SK-N-SH treated with all-trans-retinoic acid at 6 μM for 48 hours (cell line): ENCODE measurements at regions not wholly inside any gene's neighbourhood (a gene's known extent, or its start where the extent isn't known, plus 50 kb on each side); places are given as distances from the start of the nearest gene placed in this dataset.

Source experiments
- ATAC-seq: fragments of 200-7000 bp; cut with Tn5 transposase; 3 replicates; pipeline ENCODE4 v1.9.1; 2020; ENCODE audit warnings: mild to moderate bottlenecking, moderate library complexity
- ARNTL ChIP-seq: fragments of 450-650 bp; formaldehyde crosslinking; IDR thresholded peaks from 2 replicates; pipeline ENCODE4 v1.5.0; 2020; ENCODE audit warnings: low read depth, mild to moderate bottlenecking, moderate library complexity, borderline replicate concordance
- CSDC2 ChIP-seq: fragments of 250-450 bp; sonication (Bioruptor Pico); IDR thresholded peaks from 2 replicates; pipeline ENCODE4 v1.5.0; 2020; ENCODE audit warnings: mild to moderate bottlenecking, moderate library complexity
- ESRRG ChIP-seq: fragments of 250-450 bp; sonication (Bioruptor Pico); IDR thresholded peaks from 2 replicates; pipeline ENCODE4 v1.6.1; 2021; ENCODE audit warnings: mild to moderate bottlenecking
- GLIS3 ChIP-seq: fragments of 250-450 bp; sonication (Bioruptor Pico); IDR thresholded peaks from 2 replicates; pipeline ENCODE4 v1.5.0; 2020; ENCODE audit warnings: mild to moderate bottlenecking, moderate library complexity
- ISL1 ChIP-seq: fragments of 250-450 bp; sonication (Bioruptor Pico); IDR thresholded peaks from 2 replicates; pipeline ENCODE4 v2.1.2; 2022; ENCODE audit warnings: mild to moderate bottlenecking, moderate library complexity
- OSR1 ChIP-seq: fragments of 250-450 bp; sonication (Bioruptor Pico); IDR thresholded peaks from 2 replicates; pipeline ENCODE4 v1.8.0; 2022; ENCODE audit warnings: moderate library complexity, mild to moderate bottlenecking, inconsistent platforms
- PPARA ChIP-seq: fragments of 250-450 bp; sonication (Bioruptor Pico); IDR thresholded peaks from 2 replicates; pipeline ENCODE4 v1.5.0; 2020; ENCODE audit warnings: mild to moderate bottlenecking, borderline replicate concordance
- RARB ChIP-seq: fragments of 250-450 bp; sonication (Bioruptor Pico); IDR thresholded peaks from 2 replicates; pipeline ENCODE4 v1.8.0; 2021; ENCODE audit warnings: mild to moderate bottlenecking, moderate library complexity
- SNAI2 ChIP-seq: fragments of 250-450 bp; sonication (Bioruptor Pico); IDR thresholded peaks from 2 replicates; pipeline ENCODE4 v1.5.0; 2020; ENCODE audit warnings: mild to moderate bottlenecking, moderate library complexity
- TOX ChIP-seq: fragments of 250-450 bp; sonication (Bioruptor Pico); IDR thresholded peaks from 2 replicates; pipeline ENCODE4 v1.8.0; 2021; ENCODE audit warnings: mild to moderate bottlenecking, moderate library complexity, borderline replicate concordance
- ZC3H10 ChIP-seq: fragments of 250-450 bp; sonication (Bioruptor Pico); IDR thresholded peaks from 2 replicates; pipeline ENCODE4 v1.5.1; 2021; ENCODE audit warnings: mild to moderate bottlenecking, moderate library complexity
- ZFP3 ChIP-seq: fragments of 250-450 bp; sonication (Bioruptor Pico); IDR thresholded peaks from 2 replicates; pipeline ENCODE4 v1.5.0; 2020; ENCODE audit warnings: mild to moderate bottlenecking, moderate library complexity
- ZFP30 ChIP-seq: fragments of 450-650 bp; formaldehyde crosslinking; IDR thresholded peaks from 2 replicates; pipeline ENCODE4 v1.5.0; 2022; ENCODE audit warnings: mild to moderate bottlenecking, moderate library complexity
- ZNF565 ChIP-seq: fragments of 450-650 bp; formaldehyde crosslinking; conservative IDR thresholded peaks from 2 replicates; pipeline ENCODE4 v1.5.0; 2020; ENCODE audit warnings: low read depth, mild to moderate bottlenecking, moderate library complexity
- ZNF70 ChIP-seq: fragments of 450-650 bp; formaldehyde crosslinking; IDR thresholded peaks from 2 replicates; pipeline ENCODE4 v1.5.0; 2020; ENCODE audit warnings: mild to moderate bottlenecking, moderate library complexity
- ZNF8 ChIP-seq: fragments of 450-650 bp; formaldehyde crosslinking; IDR thresholded peaks from 2 replicates; pipeline ENCODE4 v1.5.0; 2020; ENCODE audit warnings: mild to moderate bottlenecking, moderate library complexity
- TF ChIP-seq, protein P1 (sequence below): fragments of 250-450 bp; sonication (Bioruptor Pico); IDR thresholded peaks from 2 replicates; pipeline ENCODE4 v1.5.0; 2020; ENCODE audit warnings: mild to moderate bottlenecking, moderate library complexity
- TF ChIP-seq, protein P2 (sequence below): fragments of 250-450 bp; sonication (Bioruptor Pico); IDR thresholded peaks from 2 replicates; pipeline ENCODE4 v1.8.0; 2021; ENCODE audit warnings: low read depth, mild to moderate bottlenecking, moderate library complexity, borderline replicate concordance
- TF ChIP-seq, protein P3 (sequence below): fragments of 250-450 bp; sonication (Bioruptor Pico); IDR thresholded peaks from 2 replicates; pipeline ENCODE4 v1.8.0; 2020; ENCODE audit warnings: mild to moderate bottlenecking, moderate library complexity, borderline replicate concordance
- TF ChIP-seq, protein P4 (sequence below): fragments of 250-450 bp; sonication (Bioruptor Pico); IDR thresholded peaks from 2 replicates; pipeline ENCODE4 v1.5.1; 2020; ENCODE audit warnings: low read depth, mild to moderate bottlenecking, moderate library complexity
- TF ChIP-seq, protein P5 (sequence below): fragments of 250-450 bp; sonication (Bioruptor Pico); IDR thresholded peaks from 2 replicates; pipeline ENCODE4 v1.5.1; 2021; ENCODE audit warnings: mild to moderate bottlenecking, moderate library complexity

DNA sequence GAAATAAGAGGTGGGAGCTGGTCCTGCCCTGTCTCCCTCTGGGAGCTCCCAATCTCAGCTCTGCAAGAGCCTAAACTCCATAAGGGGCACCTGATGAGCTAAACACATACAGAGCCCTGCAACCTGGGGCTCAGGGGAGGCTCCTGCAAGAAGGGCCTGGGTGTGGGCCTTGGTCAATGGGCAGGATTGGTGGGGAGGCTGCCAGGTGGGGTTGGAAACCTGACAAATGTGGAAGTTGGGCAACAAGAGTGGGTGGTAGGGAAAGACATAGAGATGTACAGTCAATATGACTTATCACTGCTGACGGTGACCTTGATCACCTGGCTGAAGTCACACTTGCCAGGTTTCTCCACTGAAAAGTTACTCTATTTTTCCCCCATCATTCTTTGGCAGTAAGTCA lies 209.9 kb downstream of the TTC32 start:
- no peak for TF ChIP-seq OSR1 (CRISPR knock-in tag)
- no peak for TF ChIP-seq ISL1 (CRISPR knock-in tag)
- no peak for TF ChIP-seq ZNF8 (CRISPR knock-in tag)
- TF ChIP-seq ZFP30 (CRISPR knock-in tag) = no peak
- TF ChIP-seq ZNF565 (CRISPR knock-in tag) = no peak
- TF ChIP-seq, protein P1, sequence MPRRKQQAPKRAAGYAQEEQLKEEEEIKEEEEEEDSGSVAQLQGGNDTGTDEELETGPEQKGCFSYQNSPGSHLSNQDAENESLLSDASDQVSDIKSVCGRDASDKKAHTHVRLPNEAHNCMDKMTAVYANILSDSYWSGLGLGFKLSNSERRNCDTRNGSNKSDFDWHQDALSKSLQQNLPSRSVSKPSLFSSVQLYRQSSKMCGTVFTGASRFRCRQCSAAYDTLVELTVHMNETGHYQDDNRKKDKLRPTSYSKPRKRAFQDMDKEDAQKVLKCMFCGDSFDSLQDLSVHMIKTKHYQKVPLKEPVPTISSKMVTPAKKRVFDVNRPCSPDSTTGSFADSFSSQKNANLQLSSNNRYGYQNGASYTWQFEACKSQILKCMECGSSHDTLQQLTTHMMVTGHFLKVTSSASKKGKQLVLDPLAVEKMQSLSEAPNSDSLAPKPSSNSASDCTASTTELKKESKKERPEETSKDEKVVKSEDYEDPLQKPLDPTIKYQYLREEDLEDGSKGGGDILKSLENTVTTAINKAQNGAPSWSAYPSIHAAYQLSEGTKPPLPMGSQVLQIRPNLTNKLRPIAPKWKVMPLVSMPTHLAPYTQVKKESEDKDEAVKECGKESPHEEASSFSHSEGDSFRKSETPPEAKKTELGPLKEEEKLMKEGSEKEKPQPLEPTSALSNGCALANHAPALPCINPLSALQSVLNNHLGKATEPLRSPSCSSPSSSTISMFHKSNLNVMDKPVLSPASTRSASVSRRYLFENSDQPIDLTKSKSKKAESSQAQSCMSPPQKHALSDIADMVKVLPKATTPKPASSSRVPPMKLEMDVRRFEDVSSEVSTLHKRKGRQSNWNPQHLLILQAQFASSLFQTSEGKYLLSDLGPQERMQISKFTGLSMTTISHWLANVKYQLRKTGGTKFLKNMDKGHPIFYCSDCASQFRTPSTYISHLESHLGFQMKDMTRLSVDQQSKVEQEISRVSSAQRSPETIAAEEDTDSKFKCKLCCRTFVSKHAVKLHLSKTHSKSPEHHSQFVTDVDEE (CRISPR knock-in tag) = no peak
- TF ChIP-seq, protein P2, sequence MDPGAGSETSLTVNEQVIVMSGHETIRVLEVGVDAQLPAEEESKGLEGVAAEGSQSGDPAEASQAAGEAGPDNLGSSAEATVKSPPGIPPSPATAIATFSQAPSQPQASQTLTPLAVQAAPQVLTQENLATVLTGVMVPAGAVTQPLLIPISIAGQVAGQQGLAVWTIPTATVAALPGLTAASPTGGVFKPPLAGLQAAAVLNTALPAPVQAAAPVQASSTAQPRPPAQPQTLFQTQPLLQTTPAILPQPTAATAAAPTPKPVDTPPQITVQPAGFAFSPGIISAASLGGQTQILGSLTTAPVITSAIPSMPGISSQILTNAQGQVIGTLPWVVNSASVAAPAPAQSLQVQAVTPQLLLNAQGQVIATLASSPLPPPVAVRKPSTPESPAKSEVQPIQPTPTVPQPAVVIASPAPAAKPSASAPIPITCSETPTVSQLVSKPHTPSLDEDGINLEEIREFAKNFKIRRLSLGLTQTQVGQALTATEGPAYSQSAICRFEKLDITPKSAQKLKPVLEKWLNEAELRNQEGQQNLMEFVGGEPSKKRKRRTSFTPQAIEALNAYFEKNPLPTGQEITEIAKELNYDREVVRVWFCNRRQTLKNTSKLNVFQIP (CRISPR knock-in tag) = no peak
- TF ChIP-seq, protein P3, sequence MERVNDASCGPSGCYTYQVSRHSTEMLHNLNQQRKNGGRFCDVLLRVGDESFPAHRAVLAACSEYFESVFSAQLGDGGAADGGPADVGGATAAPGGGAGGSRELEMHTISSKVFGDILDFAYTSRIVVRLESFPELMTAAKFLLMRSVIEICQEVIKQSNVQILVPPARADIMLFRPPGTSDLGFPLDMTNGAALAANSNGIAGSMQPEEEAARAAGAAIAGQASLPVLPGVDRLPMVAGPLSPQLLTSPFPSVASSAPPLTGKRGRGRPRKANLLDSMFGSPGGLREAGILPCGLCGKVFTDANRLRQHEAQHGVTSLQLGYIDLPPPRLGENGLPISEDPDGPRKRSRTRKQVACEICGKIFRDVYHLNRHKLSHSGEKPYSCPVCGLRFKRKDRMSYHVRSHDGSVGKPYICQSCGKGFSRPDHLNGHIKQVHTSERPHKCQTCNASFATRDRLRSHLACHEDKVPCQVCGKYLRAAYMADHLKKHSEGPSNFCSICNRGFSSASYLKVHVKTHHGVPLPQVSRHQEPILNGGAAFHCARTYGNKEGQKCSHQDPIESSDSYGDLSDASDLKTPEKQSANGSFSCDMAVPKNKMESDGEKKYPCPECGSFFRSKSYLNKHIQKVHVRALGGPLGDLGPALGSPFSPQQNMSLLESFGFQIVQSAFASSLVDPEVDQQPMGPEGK = no peak
- TF ChIP-seq PPARA (CRISPR knock-in tag) = no peak
- no peak for TF ChIP-seq ZC3H10
- no peak for ATAC-seq

DNA sequence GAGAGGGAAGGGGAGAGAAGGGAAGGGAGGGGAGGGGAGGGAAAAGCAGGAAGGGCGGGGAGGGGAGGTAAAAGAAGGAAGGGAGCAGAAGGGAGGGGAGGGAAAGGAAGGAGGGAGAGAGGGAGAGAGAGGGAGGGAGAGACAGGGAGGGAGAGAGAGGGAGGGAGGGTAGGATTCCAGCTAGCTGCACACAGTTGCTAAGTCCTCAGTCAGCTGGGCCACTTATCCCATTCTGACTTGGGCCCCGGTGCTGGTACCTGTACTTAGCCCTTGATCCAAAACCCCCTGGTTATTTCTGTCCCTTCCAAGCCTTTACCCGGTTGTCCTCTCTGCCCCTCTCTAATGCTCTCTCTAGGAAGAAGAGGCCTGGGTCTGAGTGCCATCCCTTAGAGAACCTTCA lies 211.4 kb downstream of the TTC32 start:
- TF ChIP-seq ZNF8 (CRISPR knock-in tag) = no peak
- no peak for TF ChIP-seq ISL1 (CRISPR knock-in tag)
- no peak for TF ChIP-seq RARB (CRISPR knock-in tag)
- TF ChIP-seq, protein P4, sequence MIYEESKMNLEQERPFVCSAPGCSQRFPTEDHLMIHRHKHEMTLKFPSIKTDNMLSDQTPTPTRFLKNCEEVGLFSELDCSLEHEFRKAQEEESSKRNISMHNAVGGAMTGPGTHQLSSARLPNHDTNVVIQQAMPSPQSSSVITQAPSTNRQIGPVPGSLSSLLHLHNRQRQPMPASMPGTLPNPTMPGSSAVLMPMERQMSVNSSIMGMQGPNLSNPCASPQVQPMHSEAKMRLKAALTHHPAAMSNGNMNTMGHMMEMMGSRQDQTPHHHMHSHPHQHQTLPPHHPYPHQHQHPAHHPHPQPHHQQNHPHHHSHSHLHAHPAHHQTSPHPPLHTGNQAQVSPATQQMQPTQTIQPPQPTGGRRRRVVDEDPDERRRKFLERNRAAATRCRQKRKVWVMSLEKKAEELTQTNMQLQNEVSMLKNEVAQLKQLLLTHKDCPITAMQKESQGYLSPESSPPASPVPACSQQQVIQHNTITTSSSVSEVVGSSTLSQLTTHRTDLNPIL (CRISPR knock-in tag) = no peak
- no peak for TF ChIP-seq GLIS3 (CRISPR knock-in tag)
- no peak for TF ChIP-seq CSDC2 (CRISPR knock-in tag)
- TF ChIP-seq TOX (CRISPR knock-in tag) = no peak
- no peak for TF ChIP-seq ESRRG
- TF ChIP-seq, protein P2 (CRISPR knock-in tag) = no peak
- ATAC-seq = no peak

DNA sequence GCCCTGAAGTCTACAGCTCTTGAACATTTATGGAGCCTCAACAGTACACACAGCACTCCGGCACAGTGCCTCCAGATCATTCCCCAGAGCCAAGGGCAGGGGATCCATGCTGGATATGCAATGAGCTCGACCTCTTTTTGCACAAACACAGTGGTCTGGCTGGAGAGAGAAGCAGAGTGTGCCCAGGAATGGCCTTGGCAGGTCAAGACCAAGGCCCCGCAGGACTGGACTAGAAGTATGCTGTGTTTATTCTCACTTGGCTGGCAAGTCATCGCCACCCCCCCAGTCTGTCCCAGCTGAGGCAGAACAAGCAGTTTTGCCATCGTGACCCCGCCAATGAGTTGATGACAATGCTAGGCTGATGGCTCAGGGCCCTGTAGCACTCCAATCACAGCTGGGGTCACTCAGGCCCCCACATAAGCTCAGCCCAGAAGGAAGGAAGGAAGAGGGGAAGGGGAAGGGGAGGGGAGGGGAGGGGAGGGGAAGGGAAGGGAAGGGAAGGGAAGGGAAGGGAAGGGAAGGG lies 212.1 kb downstream of the TTC32 start:
- TF ChIP-seq ZFP3 = no peak
- TF ChIP-seq, protein P3 = no peak
- TF ChIP-seq, protein P5, sequence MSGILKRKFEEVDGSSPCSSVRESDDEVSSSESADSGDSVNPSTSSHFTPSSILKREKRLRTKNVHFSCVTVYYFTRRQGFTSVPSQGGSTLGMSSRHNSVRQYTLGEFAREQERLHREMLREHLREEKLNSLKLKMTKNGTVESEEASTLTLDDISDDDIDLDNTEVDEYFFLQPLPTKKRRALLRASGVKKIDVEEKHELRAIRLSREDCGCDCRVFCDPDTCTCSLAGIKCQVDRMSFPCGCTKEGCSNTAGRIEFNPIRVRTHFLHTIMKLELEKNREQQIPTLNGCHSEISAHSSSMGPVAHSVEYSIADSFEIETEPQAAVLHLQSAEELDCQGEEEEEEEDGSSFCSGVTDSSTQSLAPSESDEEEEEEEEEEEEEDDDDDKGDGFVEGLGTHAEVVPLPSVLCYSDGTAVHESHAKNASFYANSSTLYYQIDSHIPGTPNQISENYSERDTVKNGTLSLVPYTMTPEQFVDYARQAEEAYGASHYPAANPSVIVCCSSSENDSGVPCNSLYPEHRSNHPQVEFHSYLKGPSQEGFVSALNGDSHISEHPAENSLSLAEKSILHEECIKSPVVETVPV = no peak
- no peak for TF ChIP-seq ZNF70
- TF ChIP-seq ZC3H10 = no peak
- TF ChIP-seq SNAI2 (CRISPR knock-in tag) = no peak
- TF ChIP-seq, protein P1 (CRISPR knock-in tag) = no peak
- no peak for TF ChIP-seq ARNTL
- TF ChIP-seq ZNF565 (CRISPR knock-in tag) = no peak
- TF ChIP-seq TOX (CRISPR knock-in tag) = no peak
- TF ChIP-seq ESRRG = no peak
- no peak for TF ChIP-seq CSDC2 (CRISPR knock-in tag)
- no peak for TF ChIP-seq ZNF8 (CRISPR knock-in tag)
- no peak for TF ChIP-seq RARB (CRISPR knock-in tag)
- TF ChIP-seq ZFP30 (CRISPR knock-in tag) = no peak
- no peak for TF ChIP-seq OSR1 (CRISPR knock-in tag)
- no peak for TF ChIP-seq PPARA (CRISPR knock-in tag)
- no peak for ATAC-seq
